ENCODE measurements at regions not wholly inside any gene's neighbourhood (a gene's known extent, or its start where the extent isn't known, plus 50 kb on each side); places are given as distances from the start of the nearest gene placed in this dataset.

- DNase-seq (ENCODE audit: low read depth) = no peak
Observed at GRCh38 chr2:58871469-58872142, 630.5 kb upstream of the FANCL start.

GRCh38 chr2:58870704-58871103, 629.6 kb upstream of the FANCL start:
- DNase-seq (ENCODE audit: low read depth) = no peak

GRCh38 chr2:58866946-58867345, 625.8 kb upstream of the FANCL start:
- DNase-seq (ENCODE audit: low read depth) = no peak

- no peak for DNase-seq (ENCODE audit: low read depth)
Observed at GRCh38 chr2:58866527-58866926, 625.4 kb upstream of the FANCL start.

- DNase-seq (ENCODE audit: low read depth) = no peak
Observed at GRCh38 chr2:58866040-58866439, 624.9 kb upstream of the FANCL start.

- DNase-seq (ENCODE audit: low read depth) = no peak
Observed at GRCh38 chr2:58865436-58865835, 624.3 kb upstream of the FANCL start.

GRCh38 chr2:58862244-58862643, 621.1 kb upstream of the FANCL start:
- no peak for DNase-seq (ENCODE audit: low read depth)

GRCh38 chr2:58860586-58860985, 619.5 kb upstream of the FANCL start:
- DNase-seq (ENCODE audit: low read depth) = no peak

GRCh38 chr2:58856100-58856499, 615.0 kb upstream of the FANCL start:
- no peak for DNase-seq (ENCODE audit: low read depth)

GRCh38 chr2:58853420-58853819, 612.3 kb upstream of the FANCL start:
- DNase-seq (ENCODE audit: low read depth) = no peak

- no peak for DNase-seq (ENCODE audit: low read depth)
Observed at GRCh38 chr2:58852905-58853304, 611.8 kb upstream of the FANCL start.

- no peak for DNase-seq (ENCODE audit: low read depth)
Observed at GRCh38 chr2:58852243-58852642, 611.1 kb upstream of the FANCL start.

GRCh38 chr2:58851598-58851997, 610.5 kb upstream of the FANCL start:
- DNase-seq (ENCODE audit: low read depth) = no peak

GRCh38 chr2:58845011-58845410, 603.9 kb upstream of the FANCL start:
- no peak for DNase-seq (ENCODE audit: low read depth)

- DNase-seq (ENCODE audit: low read depth) = no peak
Observed at GRCh38 chr2:58842501-58843155, 601.5 kb upstream of the FANCL start.

- DNase-seq (ENCODE audit: low read depth) = peak; percentile 8
Observed at GRCh38 chr2:58834404-58834803, 593.3 kb upstream of the FANCL start.

- DNase-seq (ENCODE audit: low read depth) = no peak
Observed at GRCh38 chr2:58826795-58827194, 585.7 kb upstream of the FANCL start.

GRCh38 chr2:58812771-58813344, 571.7 kb upstream of the FANCL start:
- DNase-seq (ENCODE audit: low read depth) = no peak

GRCh38 chr2:58805126-58805525, 564.0 kb upstream of the FANCL start:
- no peak for DNase-seq (ENCODE audit: low read depth)

- DNase-seq (ENCODE audit: low read depth) = no peak
Observed at GRCh38 chr2:58803192-58803591, 562.1 kb upstream of the FANCL start.

GRCh38 chr2:58800881-58801280, 559.8 kb upstream of the FANCL start:
- no peak for DNase-seq (ENCODE audit: low read depth)

- no peak for DNase-seq (ENCODE audit: low read depth)
Observed at GRCh38 chr2:58798676-58799208, 557.6 kb upstream of the FANCL start.

- DNase-seq (ENCODE audit: low read depth) = peak; percentile 15
Observed at GRCh38 chr2:58796239-58796910, 555.2 kb upstream of the FANCL start.
